ENCODE measurements at regions not wholly inside any gene's neighbourhood (a gene's known extent, or its start where the extent isn't known, plus 50 kb on each side); places are given as distances from the start of the nearest gene placed in this dataset.

- TF ChIP-seq MAX (IDR thresholded peaks at IDR 0.05; ENCODE audit: low read depth, low read length), result no peak
- TF ChIP-seq CREB1 (IDR thresholded peaks at IDR 0.05; ENCODE audit: low read depth), result no peak
- TF ChIP-seq MTA3 (IDR thresholded peaks at IDR 0.05; ENCODE audit: borderline replicate concordance, low read length), result no peak
- no peak for TF ChIP-seq ZNF207 (IDR thresholded peaks at IDR 0.05; ENCODE audit: borderline replicate concordance)
- TF ChIP-seq HDAC6 (IDR thresholded peaks at IDR 0.05; ENCODE audit: unreplicated experiment), result no peak
- TF ChIP-seq ATF3 (IDR thresholded peaks at IDR 0.05; ENCODE audit: borderline replicate concordance, extremely low read depth, low read depth, low read length), result no peak
- no peak for TF ChIP-seq REST (IDR thresholded peaks at IDR 0.05; ENCODE audit: low read depth, low read length)
- TF ChIP-seq EP300 (IDR thresholded peaks at IDR 0.05; ENCODE audit: borderline replicate concordance in 1 of 2, control insufficient read depth in 1 of 2, low read depth in 2 of 2, low read length in 2 of 2), result no peak
- no peak for TF ChIP-seq ELK1 (IDR thresholded peaks at IDR 0.05; ENCODE audit: low read depth, low read length)
- TF ChIP-seq HCFC1 (IDR thresholded peaks at IDR 0.05; ENCODE audit: low read length), result no peak
- no peak for TF ChIP-seq CTCF (IDR thresholded peaks at IDR 0.05 in 2 of 3, conservative IDR thresholded peaks at IDR 0.05 in 1 of 3; ENCODE audit: control insufficient read depth in 2 of 3, extremely low read depth in 1 of 3, insufficient read depth in 1 of 3, low read depth in 3 of 3, low read length in 3 of 3)
- TF ChIP-seq PKNOX1 (IDR thresholded peaks at IDR 0.05), result no peak
- no peak for TF ChIP-seq EZH2 (IDR thresholded peaks at IDR 0.05; ENCODE audit: borderline replicate concordance, control insufficient read depth, low read depth, low read length)
These were observed 360.5 kb downstream of the FGFR2 start for GRCh38 chr10:121237718-121238117.

Data from GM12878 (cell line).